ENCODE measurements at regions not wholly inside any gene's neighbourhood (a gene's known extent, or its start where the extent isn't known, plus 50 kb on each side); places are given as distances from the start of the nearest gene placed in this dataset.
"Not testable (repeated sequence)": the region's sequence is repeated elsewhere in the genome, so short reads cannot be mapped to it uniquely, and the experiment has no call there.

- H3K4ac ChIP-seq (replicated peaks; ENCODE audit: insufficient read length, low read depth, low read length); H4K20me1 ChIP-seq (replicated peaks in 1 of 2; ENCODE audit: control insufficient read depth in 1 of 2, insufficient read depth in 2 of 2, low read length in 2 of 2); H3K27ac ChIP-seq (ENCODE audit: low read depth, low read length); H4K91ac ChIP-seq (replicated peaks; ENCODE audit: insufficient read length, low read length); H3K23me2 ChIP-seq (ENCODE audit: low read depth, low read length); H3K4me3 ChIP-seq (ENCODE audit: extremely low read depth in 1 of 4, insufficient read depth in 2 of 4, low read depth in 3 of 4, low read length in 4 of 4); H3K56ac ChIP-seq (replicated peaks; ENCODE audit: insufficient read length, low read depth, low read length); H2AFZ ChIP-seq (ENCODE audit: low read length); H3K14ac ChIP-seq (ENCODE audit: insufficient read length); FAIRE-seq; H2BK12ac ChIP-seq (ENCODE audit: low read depth, low read length); POLR2A ChIA-PET (ENCODE audit: partially characterized antibody); H2BK15ac ChIP-seq (ENCODE audit: low read length); H3K36me3 ChIP-seq (ENCODE audit: control insufficient read depth in 2 of 4, insufficient read depth in 4 of 4, low read length in 3 of 4); H2AK5ac ChIP-seq (ENCODE audit: low read depth, low read length); H3K18ac ChIP-seq (ENCODE audit: extremely low read depth, low read length); DNase-seq (ENCODE audit: low read depth in 1 of 2, low spot score in 2 of 2); H2BK20ac ChIP-seq (ENCODE audit: low read length); H3K27me3 ChIP-seq (replicated peaks in 1 of 4; ENCODE audit: control insufficient read depth in 3 of 4, extremely low read depth in 1 of 4, insufficient read depth in 3 of 4, low read length in 3 of 4); H3K4me1 ChIP-seq (replicated peaks in 1 of 4; ENCODE audit: control insufficient read depth in 3 of 4, insufficient read depth in 4 of 4, low read length in 3 of 4); H3K23ac ChIP-seq (ENCODE audit: insufficient read length); H3K4me2 ChIP-seq (ENCODE audit: insufficient read depth in 1 of 2, low read depth in 2 of 2, low read length in 2 of 2); H3K79me1 ChIP-seq (ENCODE audit: low read depth, low read length); H3K79me2 ChIP-seq (ENCODE audit: control insufficient read depth in 1 of 2, insufficient read depth in 2 of 2, low read length in 2 of 2); H4K5ac ChIP-seq (ENCODE audit: insufficient read length, low read depth, low read length); H2BK120ac ChIP-seq (replicated peaks; ENCODE audit: low read depth, low read length); H3K9ac ChIP-seq (replicated peaks in 1 of 4; ENCODE audit: extremely low read depth in 1 of 4, low read depth in 3 of 4, low read length in 3 of 4); H2BK5ac ChIP-seq (ENCODE audit: low read depth, low read length); H4K8ac ChIP-seq (ENCODE audit: extremely low read depth, insufficient read depth, low read length); H3K9me3 ChIP-seq (ENCODE audit: insufficient read depth in 2 of 2, low read depth in 1 of 2, low read length in 1 of 2): not testable (repeated sequence)
- CTCF ChIA-PET (ENCODE audit: partially characterized antibody): interaction anchor here (0.6 to 3.8 kb wide), 4 partner anchors 11 to 1366 kb away, joined by 3 to 16 read pairs (median 5); no protein-coding TSS in a partner anchor
- WGBS, 2 experiments (ENCODE audit: extremely low coverage in 1 of 2, insufficient coverage in 1 of 2, insufficient read length in 1 of 2, insufficient replicate concordance in 2 of 2, low coverage in 1 of 2, low lambda C conversion rate in 2 of 2, missing lambda C conversion rate in 1 of 2): 77% methylated on average over 9 of the region's 9 CpGs; no CpG with 5 or more reads in 1 of the 2 experiments
Observed at GRCh38 chr4:82271915-82272480, 101.8 kb downstream of the HNRNPD start.

All from H1 (cell line).